Inflammatory macrophage treated with lipopolysaccharide for 4 hours (primary cell): ENCODE measurements at regions not wholly inside any gene's neighbourhood (a gene's known extent, or its start where the extent isn't known, plus 50 kb on each side); places are given as distances from the start of the nearest gene placed in this dataset.

Experiments
- DNase-seq: peaks from one replicate; pipeline ENCODE4 v3.0.0-alpha.2; 2020

- DNase-seq = no peak
Observed at GRCh38 chr1:168876830-168877229, 147.8 kb upstream of the DPT start.

- DNase-seq = no peak
Observed at GRCh38 chr1:168879896-168880734, 151.1 kb upstream of the DPT start.

GRCh38 chr1:168881656-168882260 lies 152.8 kb upstream of the DPT start:
- no peak for DNase-seq

- no peak for DNase-seq
Observed at GRCh38 chr1:168887381-168887780, 158.4 kb upstream of the DPT start.

- no peak for DNase-seq
Observed at GRCh38 chr1:168888418-168888817, 159.4 kb upstream of the DPT start.

GRCh38 chr1:168892931-168893330 lies 163.9 kb upstream of the DPT start:
- DNase-seq = no peak

- no peak for DNase-seq
Observed at GRCh38 chr1:168893359-168893801, 164.4 kb upstream of the DPT start.

- no peak for DNase-seq
Observed at GRCh38 chr1:168894397-168894903, 165.4 kb upstream of the DPT start.

GRCh38 chr1:168897249-168897648 lies 168.2 kb upstream of the DPT start:
- no peak for DNase-seq

- DNase-seq = no peak
Observed at GRCh38 chr1:168903237-168903830, 174.3 kb upstream of the DPT start.

GRCh38 chr1:168905633-168906032 lies 176.6 kb upstream of the DPT start:
- DNase-seq = no peak

GRCh38 chr1:168906367-168906766 lies 177.4 kb upstream of the DPT start:
- DNase-seq = no peak

GRCh38 chr1:168907053-168907452 lies 178.0 kb upstream of the DPT start:
- no peak for DNase-seq

- no peak for DNase-seq
Observed at GRCh38 chr1:168907786-168908348, 178.9 kb upstream of the DPT start.

GRCh38 chr1:168910403-168910802 lies 181.4 kb upstream of the DPT start:
- no peak for DNase-seq

GRCh38 chr1:168911370-168911769 lies 182.4 kb upstream of the DPT start:
- no peak for DNase-seq

- no peak for DNase-seq
Observed at GRCh38 chr1:168913711-168914463, 184.9 kb upstream of the DPT start.

- DNase-seq = no peak
Observed at GRCh38 chr1:168917309-168917708, 188.3 kb upstream of the DPT start.

- no peak for DNase-seq
Observed at GRCh38 chr1:168917796-168918195, 188.7 kb upstream of the ATP1B1 start.

- DNase-seq = no peak
Observed at GRCh38 chr1:168918860-168919741, 187.4 kb upstream of the ATP1B1 start.

- no peak for DNase-seq
Observed at GRCh38 chr1:168920456-168921094, 185.9 kb upstream of the ATP1B1 start.
